ENCODE measurements at regions not wholly inside any gene's neighbourhood (a gene's known extent, or its start where the extent isn't known, plus 50 kb on each side); places are given as distances from the start of the nearest gene placed in this dataset.

GRCh38 chr10:90975096-90975495, 54.2 kb upstream of the ANKRD1 start:
- no peak for DNase-seq (ENCODE audit: insufficient read length, low spot score)
- TF ChIP-seq TAF1 (IDR thresholded peaks at IDR 0.05; ENCODE audit: low read depth, low read length) (no peak), POU2F2 (IDR thresholded peaks at IDR 0.05; ENCODE audit: low read depth, low read length) (no peak), SPI1 (IDR thresholded peaks at IDR 0.05; ENCODE audit: low read depth, low read length) (no peak), POLR2AphosphoS5 (IDR thresholded peaks at IDR 0.05; ENCODE audit: low read depth, low read length) (no peak), POLR2A (IDR thresholded peaks at IDR 0.05; ENCODE audit: low read depth, low read length) (no peak), PAX5 (IDR thresholded peaks at IDR 0.05; ENCODE audit: insufficient read depth, low read length, severe bottlenecking) (no peak)
- no peak for FAIRE-seq

- peak; percentile 69 for FAIRE-seq
- TF ChIP-seq POU2F2 (IDR thresholded peaks at IDR 0.05; ENCODE audit: low read depth, low read length) (0 out of 2 replicates have a peak, but pooled peaks have one; percentile 25), SPI1 (IDR thresholded peaks at IDR 0.05; ENCODE audit: low read depth, low read length) (no peak), POLR2A (IDR thresholded peaks at IDR 0.05; ENCODE audit: low read depth, low read length) (no peak)
- no peak for DNase-seq (ENCODE audit: insufficient read length, low spot score)
Measured at GRCh38 chr10:90977162-90977854, 56.4 kb upstream of the ANKRD1 start.

- DNase-seq (ENCODE audit: insufficient read length, low spot score) (no peak), FAIRE-seq (no peak)
- no peak for TF ChIP-seq POU2F2 (IDR thresholded peaks at IDR 0.05; ENCODE audit: low read depth, low read length)
- no peak for TF ChIP-seq POLR2AphosphoS5 (IDR thresholded peaks at IDR 0.05; ENCODE audit: low read depth, low read length)
- TF ChIP-seq TAF1 (IDR thresholded peaks at IDR 0.05; ENCODE audit: low read depth, low read length), result no peak
- TF ChIP-seq PAX5 (IDR thresholded peaks at IDR 0.05; ENCODE audit: insufficient read depth, low read length, severe bottlenecking), result no peak
- TF ChIP-seq SPI1 (IDR thresholded peaks at IDR 0.05; ENCODE audit: low read depth, low read length), result no peak
- TF ChIP-seq POLR2A (IDR thresholded peaks at IDR 0.05; ENCODE audit: low read depth, low read length), result no peak
Measured at GRCh38 chr10:90977855-90978486, 57.1 kb upstream of the ANKRD1 start.

GRCh38 chr10:90982406-90983008, 61.6 kb upstream of the ANKRD1 start:
- no peak for TF ChIP-seq POLR2AphosphoS5 (IDR thresholded peaks at IDR 0.05; ENCODE audit: low read depth, low read length)
- TF ChIP-seq POU2F2 (IDR thresholded peaks at IDR 0.05; ENCODE audit: low read depth, low read length), result no peak
- TF ChIP-seq TAF1 (IDR thresholded peaks at IDR 0.05; ENCODE audit: low read depth, low read length), result no peak
- no peak for TF ChIP-seq POLR2A (IDR thresholded peaks at IDR 0.05; ENCODE audit: low read depth, low read length)
- no peak for TF ChIP-seq SPI1 (IDR thresholded peaks at IDR 0.05; ENCODE audit: low read depth, low read length)
- no peak for TF ChIP-seq PAX5 (IDR thresholded peaks at IDR 0.05; ENCODE audit: insufficient read depth, low read length, severe bottlenecking)
- DNase-seq (ENCODE audit: insufficient read length, low spot score) (no peak), FAIRE-seq (no peak)

- peak; percentile 90 for FAIRE-seq
- TF ChIP-seq POU2F2 (IDR thresholded peaks at IDR 0.05; ENCODE audit: low read depth, low read length), result no peak
- 0 out of 2 replicates have a peak, but pooled peaks have one; percentile 6 for TF ChIP-seq SPI1 (IDR thresholded peaks at IDR 0.05; ENCODE audit: low read depth, low read length)
- TF ChIP-seq POLR2A (IDR thresholded peaks at IDR 0.05; ENCODE audit: low read depth, low read length), result no peak
- TF ChIP-seq PAX5 (IDR thresholded peaks at IDR 0.05; ENCODE audit: insufficient read depth, low read length, severe bottlenecking), result no peak
- TF ChIP-seq POLR2AphosphoS5 (IDR thresholded peaks at IDR 0.05; ENCODE audit: low read depth, low read length), result no peak
- no peak for TF ChIP-seq TAF1 (IDR thresholded peaks at IDR 0.05; ENCODE audit: low read depth, low read length)
- DNase-seq (ENCODE audit: insufficient read length, low spot score), result no peak
Measured at GRCh38 chr10:90983914-90984549, 63.1 kb upstream of the ANKRD1 start.

- FAIRE-seq (peak; percentile 64), DNase-seq (ENCODE audit: insufficient read length, low spot score) (no peak)
- TF ChIP-seq POLR2A (IDR thresholded peaks at IDR 0.05; ENCODE audit: low read depth, low read length) (no peak), POLR2AphosphoS5 (IDR thresholded peaks at IDR 0.05; ENCODE audit: low read depth, low read length) (no peak), POU2F2 (IDR thresholded peaks at IDR 0.05; ENCODE audit: low read depth, low read length) (no peak), SPI1 (IDR thresholded peaks at IDR 0.05; ENCODE audit: low read depth, low read length) (no peak), TAF1 (IDR thresholded peaks at IDR 0.05; ENCODE audit: low read depth, low read length) (no peak), PAX5 (IDR thresholded peaks at IDR 0.05; ENCODE audit: insufficient read depth, low read length, severe bottlenecking) (no peak)
Measured at GRCh38 chr10:90984898-90985297, 64.0 kb upstream of the ANKRD1 start.

- DNase-seq (ENCODE audit: insufficient read length, low spot score), result no peak
- FAIRE-seq, result peak; percentile 9
- TF ChIP-seq SPI1 (IDR thresholded peaks at IDR 0.05; ENCODE audit: low read depth, low read length), result no peak
- no peak for TF ChIP-seq POU2F2 (IDR thresholded peaks at IDR 0.05; ENCODE audit: low read depth, low read length)
- no peak for TF ChIP-seq POLR2AphosphoS5 (IDR thresholded peaks at IDR 0.05; ENCODE audit: low read depth, low read length)
- TF ChIP-seq POLR2A (IDR thresholded peaks at IDR 0.05; ENCODE audit: low read depth, low read length), result no peak
- no peak for TF ChIP-seq TAF1 (IDR thresholded peaks at IDR 0.05; ENCODE audit: low read depth, low read length)
Measured at GRCh38 chr10:90985321-90985933, 64.5 kb upstream of the ANKRD1 start.

- FAIRE-seq (peak; percentile 67), DNase-seq (ENCODE audit: insufficient read length, low spot score) (no peak)
- no peak for TF ChIP-seq POLR2AphosphoS5 (IDR thresholded peaks at IDR 0.05; ENCODE audit: low read depth, low read length)
- TF ChIP-seq SPI1 (IDR thresholded peaks at IDR 0.05; ENCODE audit: low read depth, low read length), result no peak
- no peak for TF ChIP-seq TAF1 (IDR thresholded peaks at IDR 0.05; ENCODE audit: low read depth, low read length)
- no peak for TF ChIP-seq POU2F2 (IDR thresholded peaks at IDR 0.05; ENCODE audit: low read depth, low read length)
- TF ChIP-seq PAX5 (IDR thresholded peaks at IDR 0.05; ENCODE audit: insufficient read depth, low read length, severe bottlenecking), result no peak
- TF ChIP-seq POLR2A (IDR thresholded peaks at IDR 0.05; ENCODE audit: low read depth, low read length), result no peak
Measured at GRCh38 chr10:90986136-90986760, 65.4 kb upstream of the ANKRD1 start.
